ENCODE measurements at regions not wholly inside any gene's neighbourhood (a gene's known extent, or its start where the extent isn't known, plus 50 kb on each side); places are given as distances from the start of the nearest gene placed in this dataset.
A peak's percentile ranks its signal among the peaks of the same experiment; 100 is the strongest.

GRCh38 chr16:86364653-86365380 lies 145.5 kb upstream of the FOXF1 start:
- DNase-seq, result no peak
- H3K4me3 Mint-ChIP-seq, result no peak overlapping the region
- Histone ChIP-seq H3K9me3 (ENCODE audit: low read length) (no peaks in the 10 kb centered on the region), H3K36me3 (ENCODE audit: insufficient read depth, low read length) (no peaks in the 10 kb centered on the region), H3K27me3 (ENCODE audit: insufficient read depth, low read length, poor library complexity, severe bottlenecking) (no peaks in the 10 kb centered on the region), H3K4me3 (ENCODE audit: low read length) (no peak overlapping the region), H3K27ac (ENCODE audit: low read depth, low read length) (no peak overlapping the region), H3K4me1 (ENCODE audit: insufficient read depth, low read length) (no peaks in the 10 kb centered on the region)
- no peaks in the 10 kb centered on the region for H3K4me1 Mint-ChIP-seq
- peaks cover 0 to 8% of the 10 kb centered on the region in 2 donors for H3K27me3 Mint-ChIP-seq
- H3K27ac Mint-ChIP-seq, result no peak overlapping the region
- CTCF ChIA-PET, result no interaction called here
- H3K36me3 Mint-ChIP-seq, result no peaks in the 10 kb centered on the region
- peaks cover 0 to 4% (median 0%) of the 10 kb centered on the region in 5 donors for H3K9me3 Mint-ChIP-seq
- POLR2A ChIA-PET, result no interaction called here

- H3K9me3 Mint-ChIP-seq, result peaks cover 0 to 4% (median 0%) of the 10 kb centered on the region in 5 donors
- POLR2A ChIA-PET, result no interaction called here
- no peak for DNase-seq
- H3K36me3 Mint-ChIP-seq, result no peaks in the 10 kb centered on the region
- H3K27ac Mint-ChIP-seq, result no peak overlapping the region
- no peaks in the 10 kb centered on the region for H3K4me1 Mint-ChIP-seq
- H3K27me3 Mint-ChIP-seq, result peaks cover 0 to 8% of the 10 kb centered on the region in 2 donors
- H3K4me1 ChIP-seq (ENCODE audit: insufficient read depth, low read length), result no peaks in the 10 kb centered on the region
- H3K36me3 ChIP-seq (ENCODE audit: insufficient read depth, low read length), result no peaks in the 10 kb centered on the region
- no peaks in the 10 kb centered on the region for H3K9me3 ChIP-seq (ENCODE audit: low read length)
- H3K27ac ChIP-seq (ENCODE audit: low read depth, low read length), result no peak overlapping the region
- no peak overlapping the region for H3K4me3 ChIP-seq (ENCODE audit: low read length)
- CTCF ChIA-PET, result no interaction called here
- no peak overlapping the region for H3K4me3 Mint-ChIP-seq
- no peaks in the 10 kb centered on the region for H3K27me3 ChIP-seq (ENCODE audit: insufficient read depth, low read length, poor library complexity, severe bottlenecking)
Measured at GRCh38 chr16:86365513-86366273, 144.6 kb upstream of the FOXF1 start.

- no peaks in the 10 kb centered on the region for H3K36me3 ChIP-seq (ENCODE audit: insufficient read depth, low read length)
- CTCF ChIA-PET, result no interaction called here
- POLR2A ChIA-PET, result no interaction called here
- Mint-ChIP-seq H3K27ac (no peak overlapping the region), H3K4me1 (no peaks in the 10 kb centered on the region), H3K36me3 (no peaks in the 10 kb centered on the region), H3K9me3 (peaks cover 0 to 4% (median 0%) of the 10 kb centered on the region in 5 donors), H3K4me3 (no peak overlapping the region), H3K27me3 (peaks cover 0 to 7% of the 10 kb centered on the region in 2 donors)
- no peak overlapping the region for H3K27ac ChIP-seq (ENCODE audit: low read depth, low read length)
- H3K27me3 ChIP-seq (ENCODE audit: insufficient read depth, low read length, poor library complexity, severe bottlenecking), result no peaks in the 10 kb centered on the region
- no peaks in the 10 kb centered on the region for H3K9me3 ChIP-seq (ENCODE audit: low read length)
- H3K4me1 ChIP-seq (ENCODE audit: insufficient read depth, low read length), result no peaks in the 10 kb centered on the region
- no peak overlapping the region for H3K4me3 ChIP-seq (ENCODE audit: low read length)
- DNase-seq, result no peak
Measured at GRCh38 chr16:86366481-86366880, 143.8 kb upstream of the FOXF1 start.

- Histone ChIP-seq H3K27me3 (ENCODE audit: insufficient read depth, low read length, poor library complexity, severe bottlenecking) (no peaks in the 10 kb centered on the region), H3K27ac (ENCODE audit: low read depth, low read length) (no peak overlapping the region), H3K4me3 (ENCODE audit: low read length) (no peak overlapping the region), H3K9me3 (ENCODE audit: low read length) (no peaks in the 10 kb centered on the region), H3K4me1 (ENCODE audit: insufficient read depth, low read length) (no peaks in the 10 kb centered on the region), H3K36me3 (ENCODE audit: insufficient read depth, low read length) (no peaks in the 10 kb centered on the region)
- Mint-ChIP-seq H3K4me3 (no peak overlapping the region), H3K27me3 (peaks cover 2 to 3% of the 10 kb centered on the region in 2 donors), H3K4me1 (no peaks in the 10 kb centered on the region), H3K27ac (no peak overlapping the region), H3K9me3 (peaks cover 0 to under 1% (median 0%) of the 10 kb centered on the region in 5 donors), H3K36me3 (no peaks in the 10 kb centered on the region)
- no peak for DNase-seq
- POLR2A ChIA-PET, result no interaction called here
- CTCF ChIA-PET, result no interaction called here
Measured at GRCh38 chr16:86367291-86368072, 142.8 kb upstream of the FOXF1 start.

GRCh38 chr16:86368261-86368660 lies 142.1 kb upstream of the FOXF1 start:
- H3K9me3 Mint-ChIP-seq, result no peaks in the 10 kb centered on the region
- H3K4me3 ChIP-seq (ENCODE audit: low read length), result no peak overlapping the region
- H3K27me3 Mint-ChIP-seq, result peaks cover 2 to 3% of the 10 kb centered on the region in 2 donors
- H3K27me3 ChIP-seq (ENCODE audit: insufficient read depth, low read length, poor library complexity, severe bottlenecking), result no peaks in the 10 kb centered on the region
- no peak for DNase-seq
- H3K27ac Mint-ChIP-seq, result no peak overlapping the region
- H3K4me1 Mint-ChIP-seq, result no peaks in the 10 kb centered on the region
- no peaks in the 10 kb centered on the region for H3K36me3 ChIP-seq (ENCODE audit: insufficient read depth, low read length)
- ChIA-PET POLR2A (no interaction called here), CTCF (no interaction called here)
- H3K9me3 ChIP-seq (ENCODE audit: low read length), result no peaks in the 10 kb centered on the region
- no peaks in the 10 kb centered on the region for H3K4me1 ChIP-seq (ENCODE audit: insufficient read depth, low read length)
- H3K4me3 Mint-ChIP-seq, result no peak overlapping the region
- H3K27ac ChIP-seq (ENCODE audit: low read depth, low read length), result no peak overlapping the region
- H3K36me3 Mint-ChIP-seq, result no peaks in the 10 kb centered on the region

GRCh38 chr16:86370062-86370461 lies 140.3 kb upstream of the FOXF1 start:
- H3K27me3 Mint-ChIP-seq, result peaks cover 3 to 4% of the 10 kb centered on the region in 2 donors
- no peaks in the 10 kb centered on the region for H3K36me3 Mint-ChIP-seq
- Histone ChIP-seq H3K36me3 (ENCODE audit: insufficient read depth, low read length) (no peaks in the 10 kb centered on the region), H3K4me1 (ENCODE audit: insufficient read depth, low read length) (no peaks in the 10 kb centered on the region), H3K27me3 (ENCODE audit: insufficient read depth, low read length, poor library complexity, severe bottlenecking) (no peaks in the 10 kb centered on the region), H3K27ac (ENCODE audit: low read depth, low read length) (no peak overlapping the region), H3K4me3 (ENCODE audit: low read length) (no peak overlapping the region), H3K9me3 (ENCODE audit: low read length) (no peaks in the 10 kb centered on the region)
- H3K9me3 Mint-ChIP-seq, result no peaks in the 10 kb centered on the region
- no peaks in the 10 kb centered on the region for H3K4me1 Mint-ChIP-seq
- peak overlapping the region in 1 of 8 donors; percentile 35 for H3K27ac Mint-ChIP-seq
- ChIA-PET POLR2A (no interaction called here), CTCF (no interaction called here)
- no peak for DNase-seq
- no peak overlapping the region for H3K4me3 Mint-ChIP-seq

- Mint-ChIP-seq H3K4me1 (no peaks in the 10 kb centered on the region), H3K36me3 (no peaks in the 10 kb centered on the region), H3K27ac (no peak overlapping the region), H3K4me3 (no peak overlapping the region), H3K9me3 (peaks cover 0 to 2% (median 0%) of the 10 kb centered on the region in 5 donors), H3K27me3 (peaks cover 3 to 4% of the 10 kb centered on the region in 2 donors)
- ChIA-PET CTCF (no interaction called here), POLR2A (no interaction called here)
- no peak overlapping the region for H3K27ac ChIP-seq (ENCODE audit: low read depth, low read length)
- H3K4me3 ChIP-seq (ENCODE audit: low read length), result no peak overlapping the region
- no peaks in the 10 kb centered on the region for H3K36me3 ChIP-seq (ENCODE audit: insufficient read depth, low read length)
- DNase-seq, result no peak
- H3K4me1 ChIP-seq (ENCODE audit: insufficient read depth, low read length), result no peaks in the 10 kb centered on the region
- H3K9me3 ChIP-seq (ENCODE audit: low read length), result no peaks in the 10 kb centered on the region
- no peaks in the 10 kb centered on the region for H3K27me3 ChIP-seq (ENCODE audit: insufficient read depth, low read length, poor library complexity, severe bottlenecking)
Measured at GRCh38 chr16:86371083-86371803, 139.1 kb upstream of the FOXF1 start.
